ENCODE measurements at regions not wholly inside any gene's neighbourhood (a gene's known extent, or its start where the extent isn't known, plus 50 kb on each side); places are given as distances from the start of the nearest gene placed in this dataset.

GRCh38 chr7:156032973-156033372 lies 220.7 kb upstream of the SHH start:
- no peaks in the 10 kb centered on the region for H3K27me3 ChIP-seq (ENCODE audit: insufficient read depth, insufficient read length)
- peaks cover 2% of the 10 kb centered on the region for H3K4me1 ChIP-seq (ENCODE audit: insufficient read depth, insufficient read length)
- DNase-seq (ENCODE audit: low read depth, low spot score) = no peak
- H3K9ac ChIP-seq (ENCODE audit: insufficient read length, low read depth) = no peak overlapping the region
- no peak for TF ChIP-seq ZNF274 (IDR thresholded peaks at IDR 0.05; ENCODE audit: low read depth, low read length)
- no peak for TF ChIP-seq SUZ12 (IDR thresholded peaks at IDR 0.05; ENCODE audit: extremely low read depth, insufficient read depth, insufficient read length)
- no peak for TF ChIP-seq YY1 (IDR thresholded peaks at IDR 0.05; ENCODE audit: insufficient read depth, insufficient read length)
- peaks cover 4% of the 10 kb centered on the region; the same call in 1 of the 2 replicates for H3K9me3 ChIP-seq (ENCODE audit: insufficient read depth, low read length)
- H3K4me3 ChIP-seq (ENCODE audit: insufficient read length, low read depth) = no peak overlapping the region
- H3K36me3 ChIP-seq (ENCODE audit: insufficient read depth, insufficient read length, low read length) = no peaks in the 10 kb centered on the region

- peaks cover 2% of the 10 kb centered on the region for H3K4me1 ChIP-seq (ENCODE audit: insufficient read depth, insufficient read length)
- no peaks in the 10 kb centered on the region for H3K36me3 ChIP-seq (ENCODE audit: insufficient read depth, insufficient read length, low read length)
- H3K4me3 ChIP-seq (ENCODE audit: insufficient read length, low read depth) = no peak overlapping the region
- peaks cover 4% of the 10 kb centered on the region; the same call in 1 of the 2 replicates for H3K9me3 ChIP-seq (ENCODE audit: insufficient read depth, low read length)
- TF ChIP-seq SUZ12 (IDR thresholded peaks at IDR 0.05; ENCODE audit: extremely low read depth, insufficient read depth, insufficient read length) (no peak), YY1 (IDR thresholded peaks at IDR 0.05; ENCODE audit: insufficient read depth, insufficient read length) (no peak), ZNF274 (IDR thresholded peaks at IDR 0.05; ENCODE audit: low read depth, low read length) (no peak)
- no peak overlapping the region for H3K9ac ChIP-seq (ENCODE audit: insufficient read length, low read depth)
- no peaks in the 10 kb centered on the region for H3K27me3 ChIP-seq (ENCODE audit: insufficient read depth, insufficient read length)
- no peak for DNase-seq (ENCODE audit: low read depth, low spot score)
These were observed 219.6 kb upstream of the SHH start for GRCh38 chr7:156031679-156032478.

- no peak overlapping the region for H3K9ac ChIP-seq (ENCODE audit: insufficient read length, low read depth)
- DNase-seq (ENCODE audit: low read depth, low spot score) = no peak
- H3K27me3 ChIP-seq (ENCODE audit: insufficient read depth, insufficient read length) = no peaks in the 10 kb centered on the region
- TF ChIP-seq ZNF274 (IDR thresholded peaks at IDR 0.05; ENCODE audit: low read depth, low read length) (no peak), YY1 (IDR thresholded peaks at IDR 0.05; ENCODE audit: insufficient read depth, insufficient read length) (no peak), SUZ12 (IDR thresholded peaks at IDR 0.05; ENCODE audit: extremely low read depth, insufficient read depth, insufficient read length) (no peak)
- no peaks in the 10 kb centered on the region for H3K36me3 ChIP-seq (ENCODE audit: insufficient read depth, insufficient read length, low read length)
- H3K4me3 ChIP-seq (ENCODE audit: insufficient read length, low read depth) = no peak overlapping the region
- H3K9me3 ChIP-seq (ENCODE audit: insufficient read depth, low read length) = peaks cover 4% of the 10 kb centered on the region; the same call in 1 of the 2 replicates
- H3K4me1 ChIP-seq (ENCODE audit: insufficient read depth, insufficient read length) = peaks cover 8% of the 10 kb centered on the region
These were observed 217.3 kb upstream of the SHH start for GRCh38 chr7:156029460-156030007.

GRCh38 chr7:156028521-156028920 lies 216.3 kb upstream of the SHH start:
- Histone ChIP-seq H3K9me3 (ENCODE audit: insufficient read depth, low read length) (peaks cover 4% of the 10 kb centered on the region; the same call in 1 of the 2 replicates), H3K36me3 (ENCODE audit: insufficient read depth, insufficient read length, low read length) (no peaks in the 10 kb centered on the region), H3K27me3 (ENCODE audit: insufficient read depth, insufficient read length) (no peaks in the 10 kb centered on the region), H3K9ac (ENCODE audit: insufficient read length, low read depth) (no peak overlapping the region), H3K4me3 (ENCODE audit: insufficient read length, low read depth) (no peak overlapping the region), H3K4me1 (ENCODE audit: insufficient read depth, insufficient read length) (peaks cover 8% of the 10 kb centered on the region)
- DNase-seq (ENCODE audit: low read depth, low spot score) = no peak
- TF ChIP-seq ZNF274 (IDR thresholded peaks at IDR 0.05; ENCODE audit: low read depth, low read length) (no peak), YY1 (IDR thresholded peaks at IDR 0.05; ENCODE audit: insufficient read depth, insufficient read length) (no peak), SUZ12 (IDR thresholded peaks at IDR 0.05; ENCODE audit: extremely low read depth, insufficient read depth, insufficient read length) (no peak)

GRCh38 chr7:156027821-156028220 lies 215.6 kb upstream of the SHH start:
- TF ChIP-seq ZNF274 (IDR thresholded peaks at IDR 0.05; ENCODE audit: low read depth, low read length) = no peak
- no peak for TF ChIP-seq SUZ12 (IDR thresholded peaks at IDR 0.05; ENCODE audit: extremely low read depth, insufficient read depth, insufficient read length)
- TF ChIP-seq YY1 (IDR thresholded peaks at IDR 0.05; ENCODE audit: insufficient read depth, insufficient read length) = no peak
- Histone ChIP-seq H3K9me3 (ENCODE audit: insufficient read depth, low read length) (peaks cover under 1% of the 10 kb centered on the region; the same call in 1 of the 2 replicates), H3K4me1 (ENCODE audit: insufficient read depth, insufficient read length) (peaks cover 8% of the 10 kb centered on the region), H3K9ac (ENCODE audit: insufficient read length, low read depth) (no peak overlapping the region), H3K27me3 (ENCODE audit: insufficient read depth, insufficient read length) (no peaks in the 10 kb centered on the region), H3K4me3 (ENCODE audit: insufficient read length, low read depth) (no peak overlapping the region), H3K36me3 (ENCODE audit: insufficient read depth, insufficient read length, low read length) (no peaks in the 10 kb centered on the region)
- DNase-seq (ENCODE audit: low read depth, low spot score) = no peak

GRCh38 chr7:156026603-156027002 lies 214.3 kb upstream of the SHH start:
- DNase-seq (ENCODE audit: low read depth, low spot score) = no peak
- Histone ChIP-seq H3K4me3 (ENCODE audit: insufficient read length, low read depth) (no peak overlapping the region), H3K4me1 (ENCODE audit: insufficient read depth, insufficient read length) (peaks cover 8% of the 10 kb centered on the region), H3K9me3 (ENCODE audit: insufficient read depth, low read length) (no peaks in the 10 kb centered on the region), H3K27me3 (ENCODE audit: insufficient read depth, insufficient read length) (no peaks in the 10 kb centered on the region), H3K9ac (ENCODE audit: insufficient read length, low read depth) (no peak overlapping the region), H3K36me3 (ENCODE audit: insufficient read depth, insufficient read length, low read length) (no peaks in the 10 kb centered on the region)
- no peak for TF ChIP-seq SUZ12 (IDR thresholded peaks at IDR 0.05; ENCODE audit: extremely low read depth, insufficient read depth, insufficient read length)
- no peak for TF ChIP-seq ZNF274 (IDR thresholded peaks at IDR 0.05; ENCODE audit: low read depth, low read length)
- TF ChIP-seq YY1 (IDR thresholded peaks at IDR 0.05; ENCODE audit: insufficient read depth, insufficient read length) = no peak

- Histone ChIP-seq H3K4me1 (ENCODE audit: insufficient read depth, insufficient read length) (peaks cover 7% of the 10 kb centered on the region), H3K9me3 (ENCODE audit: insufficient read depth, low read length) (no peaks in the 10 kb centered on the region), H3K36me3 (ENCODE audit: insufficient read depth, insufficient read length, low read length) (no peaks in the 10 kb centered on the region), H3K27me3 (ENCODE audit: insufficient read depth, insufficient read length) (no peaks in the 10 kb centered on the region), H3K4me3 (ENCODE audit: insufficient read length, low read depth) (no peak overlapping the region), H3K9ac (ENCODE audit: insufficient read length, low read depth) (no peak overlapping the region)
- no peak for DNase-seq (ENCODE audit: low read depth, low spot score)
- TF ChIP-seq ZNF274 (IDR thresholded peaks at IDR 0.05; ENCODE audit: low read depth, low read length) (no peak), SUZ12 (IDR thresholded peaks at IDR 0.05; ENCODE audit: extremely low read depth, insufficient read depth, insufficient read length) (no peak), YY1 (IDR thresholded peaks at IDR 0.05; ENCODE audit: insufficient read depth, insufficient read length) (no peak)
These were observed 213.9 kb upstream of the SHH start for GRCh38 chr7:156026076-156026600.
